NCI-H1436 (cell line): ENCODE measurements at regions not wholly inside any gene's neighbourhood (a gene's known extent, or its start where the extent isn't known, plus 50 kb on each side); places are given as distances from the start of the nearest gene placed in this dataset.
"Not testable (repeated sequence)": the region's sequence is repeated elsewhere in the genome, so short reads cannot be mapped to it uniquely, and the experiment has no call there.

ENCODE experiments used
- DNase-seq: peaks from one replicate; lab custom pipeline; 2025; lab: John Stamatoyannopoulos, UW

DNA sequence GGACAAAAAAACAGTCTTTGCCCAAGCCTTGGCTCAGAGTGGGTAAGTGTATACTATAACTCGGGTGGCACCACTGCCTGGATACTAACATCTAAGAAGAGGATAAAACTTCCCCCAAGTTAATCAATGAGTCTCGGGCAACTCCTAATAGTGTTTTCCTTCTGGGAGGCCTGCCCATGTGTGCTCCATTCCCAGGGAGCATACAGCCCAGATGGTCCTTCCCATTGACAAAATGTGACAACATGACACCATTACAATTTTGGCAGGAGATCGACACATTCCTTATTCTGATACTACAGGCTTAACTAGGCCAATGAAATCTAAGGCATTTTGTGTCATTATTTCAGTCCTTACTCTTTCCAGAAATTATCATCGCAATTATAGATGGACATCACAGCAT lies 52.7 kb upstream of the CRIM1 start:
- no peak for DNase-seq

DNA sequence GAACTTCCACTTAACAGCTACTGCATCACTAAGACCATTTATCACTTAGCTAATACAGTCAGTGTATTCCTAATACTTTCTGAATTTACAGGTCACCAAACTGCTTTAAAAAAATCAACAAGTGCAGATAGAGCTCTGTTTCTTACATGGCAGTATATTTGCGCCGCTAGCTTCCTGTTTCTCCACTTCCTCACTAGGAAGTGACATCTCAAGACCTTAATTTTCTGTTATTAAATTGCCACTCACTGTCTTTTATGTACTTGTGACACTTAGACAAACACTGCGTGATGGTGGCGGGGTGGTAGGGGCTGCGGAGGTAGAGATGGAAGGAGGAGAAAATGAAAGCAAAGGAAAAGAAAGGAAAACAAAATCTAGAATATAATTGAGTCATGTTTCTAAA lies 53.7 kb upstream of the CRIM1 start:
- no peak for DNase-seq

DNA sequence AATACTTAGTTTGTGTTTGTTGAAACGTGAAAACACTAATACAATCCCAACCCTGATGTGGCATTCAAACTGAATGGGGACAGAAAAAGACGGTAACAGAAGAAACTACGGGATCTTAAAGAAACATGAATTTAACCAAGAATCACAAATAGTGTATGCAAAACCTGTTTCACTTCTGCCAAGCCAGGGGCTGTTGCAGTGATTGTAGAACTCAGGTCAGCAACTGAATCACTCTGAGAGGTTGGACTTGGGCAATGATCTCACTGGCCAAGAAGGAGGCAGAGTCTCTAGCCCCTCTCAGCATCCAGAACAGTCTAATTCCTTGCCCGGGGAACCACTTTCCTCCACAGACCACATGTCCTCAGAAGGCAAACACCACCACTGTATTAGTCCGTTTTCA lies 54.9 kb upstream of the CRIM1 start:
- no peak for DNase-seq

DNA sequence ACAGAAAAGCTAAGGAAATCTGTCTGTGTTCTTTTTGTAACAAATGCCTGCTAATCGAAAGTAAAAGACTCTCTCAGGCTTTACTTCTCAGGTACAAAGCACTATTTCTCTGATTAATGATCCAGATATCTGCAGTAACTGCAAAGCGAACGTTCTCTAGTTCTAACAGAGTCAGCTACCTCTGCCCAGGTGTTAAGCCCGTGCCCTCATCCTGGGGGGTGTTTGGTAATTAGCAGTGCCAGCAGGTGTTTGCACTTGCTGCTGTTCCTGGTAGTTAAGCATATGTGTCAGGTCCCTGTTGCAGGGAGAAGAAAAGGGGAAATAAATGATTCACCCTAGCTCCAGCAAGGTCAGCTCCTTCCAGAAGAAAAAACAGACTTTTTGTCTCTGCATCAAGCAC lies 58.8 kb upstream of the CRIM1 start:
- DNase-seq: no peak

DNA sequence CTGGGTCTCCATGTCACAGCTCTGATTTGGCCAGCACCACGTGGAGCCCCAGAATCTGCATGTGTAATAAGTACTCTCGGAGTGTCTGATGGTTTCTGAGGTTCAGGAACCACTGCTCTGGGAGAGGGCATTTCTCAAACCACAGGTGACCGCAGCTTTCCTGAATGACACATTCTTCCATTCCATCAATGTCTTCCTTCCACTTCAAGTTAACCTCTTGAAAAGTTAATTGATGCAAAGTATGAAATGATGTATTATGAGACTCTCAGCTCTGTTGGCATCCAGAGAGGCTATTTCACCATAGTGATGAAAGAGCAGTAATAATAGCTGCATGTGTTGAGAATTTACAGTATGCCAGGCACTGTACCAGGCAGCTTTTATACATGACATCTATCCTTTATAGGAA lies 61.3 kb upstream of the CRIM1 start:
- DNase-seq: no peak

DNA sequence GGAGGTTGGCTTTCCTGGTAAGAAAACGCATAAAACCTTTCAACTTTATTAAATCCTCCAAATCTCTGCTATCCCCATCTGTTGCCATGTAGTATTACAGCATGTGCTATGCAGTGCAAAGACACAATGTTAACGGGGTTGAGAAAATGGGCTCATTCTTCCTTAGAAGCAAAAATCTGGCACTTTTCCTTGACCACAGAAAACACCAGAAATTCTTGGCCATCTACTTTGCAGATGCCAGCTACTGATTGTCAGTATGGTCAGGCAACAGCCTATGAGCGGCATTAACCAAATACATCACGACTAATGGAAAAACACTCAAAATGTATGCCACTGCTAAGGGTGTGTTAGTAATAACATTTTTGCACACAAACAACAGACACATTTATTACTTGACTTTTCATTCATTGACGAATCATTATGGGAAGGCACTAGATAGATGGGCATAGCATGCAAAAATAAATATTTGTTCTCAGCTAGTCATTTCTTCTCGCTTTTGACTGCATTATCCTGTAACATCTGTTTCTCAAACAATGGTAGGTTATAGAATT lies 65.2 kb upstream of the CRIM1 start:
- no peak for DNase-seq

DNA sequence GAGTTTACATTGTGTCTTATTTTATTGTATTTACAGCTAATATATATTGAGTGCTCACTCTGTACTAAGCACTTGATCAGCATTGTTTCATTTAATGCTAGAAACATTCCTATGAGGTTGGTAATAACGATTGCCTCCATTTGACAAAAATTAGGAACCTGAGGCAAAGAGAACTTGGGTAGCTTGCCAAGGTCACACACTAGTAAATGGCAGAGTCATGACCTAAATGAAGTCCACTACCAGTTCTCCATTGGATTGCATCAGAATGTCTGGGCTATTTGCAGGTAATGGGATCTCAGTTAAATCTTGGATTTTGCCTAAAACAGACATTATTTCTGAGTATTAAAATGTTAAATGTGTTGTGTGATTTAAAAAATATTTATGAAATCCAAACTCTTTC lies 65.8 kb upstream of the CRIM1 start:
- DNase-seq: no peak

DNA sequence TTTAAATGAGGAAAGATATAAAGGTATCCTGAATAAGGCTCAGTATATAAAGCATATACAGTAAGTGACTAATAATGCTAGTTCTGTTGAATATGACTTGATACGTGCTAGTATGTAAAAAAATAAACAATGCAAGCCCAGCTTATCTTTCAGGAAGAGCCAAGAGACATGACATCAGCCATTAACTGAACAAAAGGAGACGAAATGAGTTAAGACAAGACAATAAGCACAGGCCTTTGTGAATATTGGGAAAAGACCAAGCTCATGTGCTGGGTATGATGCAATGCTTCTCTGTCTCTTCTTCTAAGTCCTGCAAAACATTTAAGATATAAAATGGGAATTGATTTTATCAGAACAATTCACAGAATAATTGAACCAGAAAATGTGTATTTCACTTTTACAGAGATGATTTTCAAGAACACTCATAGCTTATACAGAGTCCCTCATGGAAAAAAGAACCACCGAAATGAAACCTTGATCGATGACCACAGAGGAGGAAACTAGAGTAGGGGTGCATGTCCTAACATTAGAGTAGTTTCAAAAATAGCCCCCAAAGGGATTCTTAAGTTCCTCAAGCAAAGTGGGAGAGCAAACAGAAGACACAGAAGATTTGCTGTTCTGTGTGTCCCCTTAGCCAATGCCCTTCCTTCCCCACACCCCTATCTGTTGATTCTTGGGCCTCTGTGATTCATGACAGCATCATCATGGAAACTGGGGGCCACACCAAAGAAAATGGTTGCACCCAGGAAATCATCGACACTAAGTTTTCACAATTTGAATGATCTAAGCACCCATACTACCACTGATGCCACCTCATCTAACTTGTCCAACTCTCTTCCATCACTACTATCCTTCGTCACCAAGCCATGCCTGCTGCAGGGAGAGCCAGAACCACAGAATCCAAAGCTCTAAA lies 68.0 kb upstream of the CRIM1 start:
- DNase-seq: no peak

DNA sequence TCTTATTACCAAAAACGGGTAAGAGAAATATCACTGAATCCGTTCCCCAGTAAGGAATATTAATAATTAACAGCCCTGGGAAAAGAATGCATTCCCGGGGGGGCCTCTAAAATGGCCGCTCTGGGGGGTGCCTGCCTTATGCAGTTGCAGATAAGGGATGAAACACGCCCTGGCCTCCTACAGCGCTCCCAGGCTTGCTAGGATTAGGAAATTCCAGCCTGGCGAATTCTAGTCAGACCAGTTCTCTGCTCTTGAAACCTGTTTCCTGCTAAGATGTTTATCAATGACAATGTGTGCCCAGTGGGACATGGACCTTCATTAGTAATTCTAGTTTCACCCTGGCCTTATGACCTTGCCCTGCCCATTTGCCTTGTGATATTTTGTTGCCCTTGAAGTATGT lies 76.1 kb upstream of the CRIM1 start:
- DNase-seq: not testable (repeated sequence)

DNA sequence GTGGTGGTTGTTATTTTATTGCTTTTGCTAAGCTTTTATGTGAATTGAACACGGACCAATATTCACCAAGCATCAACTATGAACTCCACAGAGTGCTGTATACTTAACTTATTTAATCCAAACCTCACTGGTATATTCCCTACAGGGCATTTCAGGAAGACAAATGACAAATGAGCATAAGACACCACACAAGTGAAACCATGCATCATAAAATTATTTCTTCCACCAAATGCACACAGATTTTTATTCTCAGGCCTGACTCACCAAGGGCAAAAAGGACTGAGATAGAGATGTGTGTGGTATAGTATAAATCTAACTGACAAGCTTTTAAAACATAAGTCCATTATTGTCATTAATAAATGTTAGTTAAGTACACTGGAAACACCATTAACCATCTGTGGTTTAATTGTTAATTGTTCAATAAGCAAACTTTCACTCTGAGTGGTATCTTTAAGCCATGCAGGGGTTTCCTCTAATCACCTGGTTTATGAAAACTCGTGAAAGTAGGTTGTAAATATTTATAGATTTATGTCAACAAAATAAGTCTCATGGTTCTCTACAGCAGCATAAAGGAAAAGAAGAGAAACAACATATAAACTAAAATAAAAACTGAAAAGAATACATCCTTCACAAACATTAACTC lies 77.6 kb upstream of the CRIM1 start:
- DNase-seq: no peak

DNA sequence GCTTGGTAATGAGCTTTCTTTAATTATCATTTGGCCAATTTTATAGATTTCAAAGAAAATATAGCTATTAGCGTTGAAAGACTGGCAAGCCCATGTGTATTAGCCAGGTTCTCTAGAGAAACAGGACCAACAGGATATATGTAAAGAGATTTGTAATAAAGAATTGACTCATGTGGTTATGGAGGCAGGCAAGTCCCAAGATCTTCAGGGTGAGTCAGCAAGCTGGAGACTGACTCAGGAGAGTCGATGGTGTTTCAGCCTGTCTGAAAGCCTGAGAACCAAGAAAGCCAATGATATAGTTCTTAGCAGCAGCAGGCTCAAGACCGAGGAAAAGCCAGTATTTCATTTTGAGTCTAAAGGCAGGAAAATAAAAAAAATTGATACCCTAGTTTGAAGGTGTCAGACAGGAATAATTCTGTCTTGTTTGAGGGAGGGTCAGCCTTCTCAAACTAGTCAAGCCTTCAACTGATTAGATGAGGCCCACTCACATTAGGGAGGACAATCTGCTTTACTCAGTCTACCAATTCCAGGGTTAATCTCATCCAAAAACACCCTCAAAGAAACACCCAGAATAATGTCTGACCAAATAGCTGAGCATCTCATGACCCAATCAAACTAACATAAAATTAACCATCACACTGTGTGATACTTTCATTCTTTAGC lies 78.3 kb upstream of the CRIM1 start:
- no peak for DNase-seq

DNA sequence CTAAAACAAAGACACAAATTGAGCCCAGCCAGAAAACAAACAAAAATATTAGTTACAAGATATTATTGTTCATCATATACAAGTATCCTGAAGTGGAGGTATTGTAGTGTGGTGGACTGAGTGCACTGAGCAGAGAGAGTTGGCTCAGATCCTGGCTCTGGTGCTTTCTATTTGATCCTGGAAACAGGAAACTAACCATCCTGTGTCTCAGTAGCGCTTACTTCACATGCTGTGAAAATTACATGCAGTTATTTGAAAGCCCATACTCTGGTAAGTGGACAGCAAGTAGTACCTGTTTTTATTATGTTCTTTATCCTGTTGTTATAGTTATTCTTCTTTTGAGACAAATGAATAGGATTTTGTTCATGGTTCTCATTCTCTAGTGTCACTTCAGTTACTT lies 84.3 kb upstream of the CRIM1 start:
- no peak for DNase-seq

DNA sequence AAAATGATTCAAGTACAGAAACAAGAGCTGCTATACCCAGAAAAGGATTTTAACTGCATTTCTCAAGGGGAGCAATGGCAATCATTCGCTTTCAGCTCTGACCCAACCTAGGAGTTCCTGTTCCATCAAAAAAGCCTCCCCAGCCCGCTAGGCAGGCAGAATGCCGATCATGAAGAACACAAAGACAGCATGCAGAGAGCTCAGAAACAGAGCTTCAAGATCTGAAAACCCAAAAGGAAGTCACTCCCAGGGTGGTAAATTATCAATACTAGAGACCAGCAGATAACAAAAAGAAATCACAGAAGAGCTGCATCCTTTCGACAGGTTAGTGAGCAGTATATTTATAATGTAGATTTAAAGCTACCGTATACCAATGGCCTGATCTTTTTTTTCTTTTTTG lies 84.8 kb upstream of the CRIM1 start:
- DNase-seq: no peak

DNA sequence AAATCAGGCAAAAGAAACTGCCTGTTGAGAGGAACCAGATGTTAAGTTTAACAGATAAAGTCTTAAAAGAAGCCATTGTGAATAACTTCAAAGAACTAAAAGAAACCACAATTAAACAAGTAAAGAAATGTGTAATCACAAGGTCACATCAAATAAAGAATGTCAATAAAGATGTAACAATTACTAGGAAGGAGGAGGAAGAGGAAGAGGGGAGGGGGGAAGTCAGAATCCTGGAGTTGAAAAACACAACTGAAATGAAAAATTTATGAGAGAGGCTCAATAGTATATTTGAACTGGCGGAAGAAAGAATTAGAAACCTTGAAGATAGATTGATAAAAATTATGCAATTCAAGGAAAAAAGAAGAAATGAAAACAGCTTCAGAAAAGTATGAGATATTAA lies 88.4 kb upstream of the CRIM1 start:
- DNase-seq: no peak

DNA sequence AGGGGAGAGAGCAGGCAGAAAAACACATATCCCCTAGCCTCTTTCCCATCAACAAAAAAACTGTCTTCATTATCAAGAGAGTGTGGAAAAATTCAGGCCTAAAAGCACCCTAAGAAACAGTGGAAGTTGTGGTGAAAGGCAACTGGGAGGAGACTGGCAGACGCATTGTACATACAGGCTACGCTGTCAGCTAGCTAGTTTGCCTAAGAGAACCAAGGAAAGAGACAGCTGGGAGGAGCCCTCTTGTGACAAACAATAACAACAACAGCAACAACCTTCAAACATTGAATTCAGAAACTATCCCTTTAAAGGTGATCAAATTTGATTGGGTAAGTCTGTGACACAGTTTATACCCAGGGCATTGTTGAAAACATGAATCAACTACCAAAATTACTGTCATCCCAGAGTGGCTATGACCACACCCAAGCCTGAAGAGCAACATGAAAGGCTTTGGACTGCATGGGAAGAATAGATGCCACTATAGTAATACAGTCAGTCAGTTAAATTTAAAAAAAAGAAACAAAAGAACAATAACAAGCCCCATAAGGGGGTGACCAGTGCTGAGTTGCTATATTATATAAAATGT lies 88.9 kb upstream of the CRIM1 start:
- DNase-seq: no peak

DNA sequence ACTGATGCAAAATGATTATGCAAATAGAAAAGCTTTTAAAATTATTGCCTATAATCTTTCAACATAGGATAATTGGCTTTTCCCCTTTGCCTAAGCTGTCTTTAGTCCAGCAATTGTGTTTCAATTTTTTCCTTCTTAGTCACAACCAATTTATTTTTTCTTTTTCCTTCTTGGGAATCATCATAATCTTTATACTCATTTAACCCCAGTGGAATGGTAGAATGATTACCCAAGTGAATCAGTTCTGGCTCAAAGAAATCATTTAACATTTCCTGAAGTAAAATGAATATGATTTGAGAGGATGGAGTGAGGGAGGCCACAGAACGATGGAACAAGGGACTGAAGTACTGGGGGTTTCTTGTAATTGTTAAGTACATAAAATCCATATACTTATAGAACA lies 93.0 kb upstream of the CRIM1 start:
- no peak for DNase-seq

DNA sequence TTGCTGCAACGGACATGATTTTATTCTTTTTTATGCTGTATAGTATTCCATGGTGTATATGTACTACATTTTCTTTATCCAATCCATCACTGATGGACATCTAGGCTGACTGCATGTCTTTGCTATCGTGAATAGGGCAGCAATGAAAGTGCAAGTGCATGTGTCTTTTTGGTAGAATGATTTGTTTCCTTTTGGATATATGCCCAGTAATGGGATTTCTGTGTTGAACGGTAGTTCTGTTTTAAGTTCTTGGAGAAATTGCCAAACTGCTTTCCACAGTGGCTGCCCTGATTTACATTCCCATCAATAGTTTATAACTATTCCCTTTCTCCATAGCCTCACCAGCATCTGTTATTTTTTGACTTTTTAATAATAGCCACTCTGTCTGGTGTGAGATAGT lies 99.7 kb upstream of the CRIM1 start:
- no peak for DNase-seq

DNA sequence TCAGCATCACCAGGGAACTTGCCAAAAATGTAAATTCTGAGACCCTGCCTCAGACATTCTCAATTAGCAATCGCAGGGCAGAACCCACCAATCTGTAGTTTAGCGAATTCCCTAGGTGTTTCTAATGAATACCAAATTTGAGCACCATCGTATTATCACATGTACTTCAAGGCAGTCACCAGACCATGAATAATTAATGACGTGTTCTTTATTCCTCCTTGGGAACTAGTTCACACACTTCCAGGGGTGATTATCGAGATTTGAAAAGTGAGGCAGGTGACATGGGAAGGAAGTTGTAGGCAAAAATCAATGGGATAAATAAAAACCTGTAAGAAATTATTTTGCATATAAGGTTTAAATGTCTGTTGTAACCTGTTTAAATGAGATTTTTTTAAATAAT lies 102.5 kb upstream of the CRIM1 start:
- no peak for DNase-seq

DNA sequence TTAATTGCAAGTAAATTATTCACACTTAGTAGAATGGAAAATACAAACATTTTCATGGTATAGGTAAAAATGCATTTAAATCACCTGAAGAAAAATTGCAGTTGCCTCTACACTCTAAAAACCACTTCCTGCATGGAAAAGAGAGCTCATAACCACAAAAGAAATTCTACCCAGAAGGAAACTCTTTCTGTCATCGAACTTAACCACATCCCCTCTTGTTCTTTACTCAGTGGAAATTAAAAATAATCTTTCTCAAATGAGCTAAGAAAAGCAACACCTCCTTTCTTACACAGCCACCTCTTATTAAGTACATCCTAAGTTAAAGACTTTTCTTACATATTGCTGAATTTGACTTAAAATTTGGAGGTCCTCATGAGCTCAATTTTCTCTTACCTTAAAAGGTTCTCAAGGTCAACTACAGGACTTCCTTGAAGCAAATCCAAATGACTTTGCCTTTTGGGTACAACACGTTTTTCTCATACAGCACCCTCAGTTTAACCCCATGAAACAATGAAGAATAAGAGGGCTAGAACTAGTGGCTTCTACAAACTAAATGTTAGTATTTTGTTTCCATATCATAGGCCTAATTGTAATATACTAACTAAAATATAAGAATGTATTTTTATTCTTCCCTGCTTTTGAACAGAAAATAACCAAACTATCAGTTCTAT lies 109.1 kb upstream of the CRIM1 start:
- no peak for DNase-seq

DNA sequence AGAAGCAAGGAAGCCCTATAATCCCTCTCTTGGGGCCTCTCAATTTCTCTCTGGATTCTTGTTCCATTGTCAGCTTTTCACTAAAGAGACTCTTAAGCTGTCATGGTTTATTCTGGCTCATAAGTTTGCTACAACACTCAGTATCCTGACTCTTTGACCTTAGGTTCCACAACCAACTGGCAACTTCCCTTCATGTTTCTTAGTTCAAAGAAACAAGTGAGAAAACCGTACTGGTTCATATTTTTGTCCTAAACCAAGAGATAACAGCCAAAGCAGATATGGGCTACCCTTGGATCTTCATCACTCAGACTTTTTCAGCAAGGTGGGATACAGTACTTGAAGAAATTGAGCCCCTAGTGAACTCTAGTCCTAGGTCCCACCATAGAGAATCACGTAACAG lies 109.9 kb upstream of the CRIM1 start:
- no peak for DNase-seq

DNA sequence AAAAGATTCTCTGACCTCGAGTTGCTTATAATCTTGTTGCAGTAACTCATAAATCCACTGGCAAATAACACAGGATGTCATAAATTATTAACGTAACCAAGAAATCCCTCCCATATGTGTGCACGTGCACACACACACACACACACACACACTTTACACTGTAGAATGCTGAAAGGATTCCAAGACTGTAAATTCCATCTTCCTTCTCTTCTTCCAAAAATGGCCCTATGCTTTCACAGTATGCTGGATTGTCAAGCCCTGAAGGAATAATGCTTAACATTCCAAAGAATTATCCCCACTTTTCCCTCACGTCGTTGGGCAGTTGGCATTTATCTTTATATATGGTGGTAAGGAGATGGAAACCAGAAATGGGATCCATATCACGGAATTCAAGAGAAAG lies 117.5 kb upstream of the CRIM1 start:
- no peak for DNase-seq

DNA sequence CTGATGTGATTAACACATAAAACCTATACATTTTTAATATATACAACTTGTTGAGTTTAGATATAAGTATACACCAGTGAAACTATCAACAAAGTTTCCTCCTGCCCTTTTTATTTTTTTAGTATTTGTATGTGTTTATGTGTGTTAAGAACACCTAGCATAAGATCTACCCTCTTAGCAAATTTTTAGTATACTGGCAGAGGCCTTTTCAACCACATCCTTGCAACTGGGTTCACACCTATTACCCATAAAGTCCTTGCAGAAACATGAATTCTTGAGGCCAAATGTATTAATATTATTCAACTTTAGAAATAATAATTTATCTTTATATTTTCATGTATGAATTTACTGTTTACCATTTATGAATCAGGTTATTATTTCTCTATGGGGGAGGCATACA lies 119.7 kb upstream of the CRIM1 start:
- no peak for DNase-seq
